SK-N-SH (cell line): ENCODE measurements at regions not wholly inside any gene's neighbourhood (a gene's known extent, or its start where the extent isn't known, plus 50 kb on each side); places are given as distances from the start of the nearest gene placed in this dataset.

Experiments used
- CTCF ChIA-PET: fragments of 300-600, 350-600 bp; formaldehyde crosslinking; extraction: SDS; loops from one replicate; lab custom pipeline; 2021; lab: Yijun Ruan, JAX
- POLR2A ChIA-PET: fragments of 350-600 bp; sonication (Branson Sonifier 250); formaldehyde crosslinking; extraction: SDS; loops from one replicate; lab custom pipeline; 2020; ENCODE audit warnings: antibody characterized with exemption, inconsistent platforms; lab: Yijun Ruan, JAX
- DNase-seq: peaks from one replicate; pipeline ENCODE4 v3.0.0; 2012
- H2AFZ ChIP-seq: fragments of 200-600 bp; sonication (generic); 2 replicates; pipeline ENCODE4 v1.8.1; 2016; ENCODE audit warnings: antibody characterized with exemption, mild to moderate bottlenecking, low read depth
- H3F3A ChIP-seq: fragments of 200-600 bp; sonication (generic); replicated peaks from 2 replicates; pipeline ENCODE3; 2016; ENCODE audit warnings: antibody characterized with exemption, mild to moderate bottlenecking; ENCODE audit not compliant: insufficient read depth
- H3K27ac ChIP-seq, 2 experiments: fragments of 200-500 bp in 1 of 2; fragments of 200-600 bp in 1 of 2; sonication (Bioruptor generic) in 1 of 2; sonication (generic), shearing (Covaris generic) in 1 of 2; 2 replicates each; pipeline versions ENCODE4 v1.5.1 to v1.6.1; 2014 to 2016; ENCODE audit warnings: low read depth in 2 of 2, inconsistent platforms in 1 of 2, low read length in 1 of 2, mild to moderate bottlenecking in 1 of 2, mixed read lengths in 1 of 2
- H3K27me3 ChIP-seq: fragments of 200-600 bp; sonication (generic), shearing (Covaris generic); 2 replicates; pipeline ENCODE4 v1.6.1; 2016; ENCODE audit warnings: mixed run types; ENCODE audit not compliant: insufficient read depth
- H3K36me3 ChIP-seq, 2 experiments: fragments of 200-500 bp in 1 of 2; fragments of 200-600 bp in 1 of 2; sonication (Bioruptor generic) in 1 of 2; sonication (generic) in 1 of 2; replicated peaks in 1 of 2; 2 replicates each; pipeline versions ENCODE3 to v1.5.1; 2014 to 2016; ENCODE audit warnings: low read length in 1 of 2, mild to moderate bottlenecking in 1 of 2; ENCODE audit not compliant: insufficient read depth in 2 of 2, control insufficient read depth in 1 of 2
- H3K4me1 ChIP-seq, 2 experiments: fragments of 200-500 bp in 1 of 2; fragments of 200-600 bp in 1 of 2; sonication (Bioruptor generic) in 1 of 2; sonication (generic), shearing (Covaris generic) in 1 of 2; 2 replicates each; pipeline versions ENCODE4 v1.5.1 to v1.6.1; 2014 to 2016; ENCODE audit warnings: low read depth in 1 of 2, low read length in 1 of 2, mixed run types in 1 of 2; ENCODE audit not compliant: insufficient read depth in 2 of 2, control insufficient read depth in 1 of 2
- H3K4me2 ChIP-seq: fragments of 200-600 bp; sonication (generic), shearing (Covaris generic); 2 replicates; pipeline ENCODE4 v1.6.1; 2017; ENCODE audit warnings: mixed run types
- H3K4me3 ChIP-seq, 2 experiments: fragments of 200-500 bp in 1 of 2; fragments of 200-600 bp in 1 of 2; sonication (Bioruptor generic) in 1 of 2; sonication (generic), shearing (Covaris generic) in 1 of 2; 2 replicates each; pipeline versions ENCODE4 v1.5.1 to v1.8.1; 2014 to 2016; ENCODE audit warnings: low read depth in 2 of 2, inconsistent platforms in 1 of 2, low read length in 1 of 2, mild to moderate bottlenecking in 1 of 2, mixed read lengths in 1 of 2, moderate library complexity in 1 of 2
- H3K79me2 ChIP-seq: fragments of 200-600 bp; sonication (generic); 2 replicates; pipeline ENCODE4 v1.8.1; 2017; ENCODE audit warnings: mild to moderate bottlenecking; ENCODE audit not compliant: insufficient read depth
- H3K9ac ChIP-seq: fragments of 200-600 bp; sonication (generic); 2 replicates; pipeline ENCODE4 v1.6.1; 2017; ENCODE audit warnings: mixed run types
- H3K9me2 ChIP-seq: fragments of 200-600 bp; sonication (generic); 2 replicates; pipeline ENCODE4 v1.6.1; 2017; ENCODE audit warnings: mixed run types
- H3K9me3 ChIP-seq: fragments of 200-600 bp; sonication (generic); 2 replicates; pipeline ENCODE4 v1.6.1; 2017; ENCODE audit warnings: mixed run types, mild to moderate bottlenecking, moderate library complexity
- H4K20me1 ChIP-seq: fragments of 200-600 bp; sonication (generic); 2 replicates; pipeline ENCODE4 v1.6.1; 2017; ENCODE audit warnings: mild to moderate bottlenecking, mixed run types; ENCODE audit not compliant: insufficient read depth
- CHD2 ChIP-seq: fragments of 150-350 bp; IDR thresholded peaks from 2 replicates; pipeline ENCODE4 v1.6.1; 2018; ENCODE audit warnings: low read length; ENCODE audit not compliant: partially characterized antibody
- CTCF ChIP-seq: fragments of 200-600 bp; sonication (generic); IDR thresholded peaks from 2 replicates; pipeline ENCODE4 v1.6.1; 2017; ENCODE audit warnings: antibody characterized with exemption, mild to moderate bottlenecking, moderate library complexity
- FOXM1 ChIP-seq: IDR thresholded peaks from 2 replicates; pipeline ENCODE4 v1.4.0; 2012; ENCODE audit warnings: low read depth, mild to moderate bottlenecking
- IRF3 ChIP-seq: fragments of 150-350 bp; IDR thresholded peaks from 2 replicates; pipeline ENCODE4 v1.6.1; 2016; ENCODE audit warnings: mild to moderate bottlenecking, low read depth, low read length
- NFIC ChIP-seq: IDR thresholded peaks from 2 replicates; pipeline ENCODE4 v1.4.0; 2012; ENCODE audit warnings: borderline replicate concordance
- NRF1 ChIP-seq: IDR thresholded peaks from 2 replicates; pipeline ENCODE4 v1.6.1; 2012; ENCODE audit warnings: low read depth, mild to moderate bottlenecking, low read length
- POLR2AphosphoS5 ChIP-seq: IDR thresholded peaks from 2 replicates; pipeline ENCODE4 v1.6.1; 2012; ENCODE audit warnings: low read depth, low read length
- REST ChIP-seq: IDR thresholded peaks from 2 replicates; pipeline ENCODE4 v1.6.1; 2012; ENCODE audit warnings: mild to moderate bottlenecking, low read depth, low read length, moderate library complexity
- RXRA ChIP-seq: IDR thresholded peaks from 2 replicates; pipeline ENCODE4 v1.4.0; 2012; ENCODE audit warnings: low read depth, mild to moderate bottlenecking, borderline replicate concordance
- SIN3A ChIP-seq: IDR thresholded peaks from 2 replicates; pipeline ENCODE4 v1.6.1; 2012; ENCODE audit warnings: low read depth, mild to moderate bottlenecking, low read length, moderate library complexity, borderline replicate concordance
- TEAD4 ChIP-seq: IDR thresholded peaks from 2 replicates; pipeline ENCODE4 v1.4.0; 2012; ENCODE audit warnings: mild to moderate bottlenecking, borderline replicate concordance; ENCODE audit not compliant: insufficient read depth
- YY1 ChIP-seq: IDR thresholded peaks from 2 replicates; pipeline ENCODE4 v1.4.0; 2012; ENCODE audit warnings: low read depth, mild to moderate bottlenecking
- ZBTB33 ChIP-seq: IDR thresholded peaks from 2 replicates; pipeline ENCODE4 v1.4.0; 2012; ENCODE audit warnings: low read depth, borderline replicate concordance
- WGBS: methylation state at CpG from one replicate; pipeline ENCODE4 v1.1.6; 2017; ENCODE audit warnings: low lambda C conversion rate; 5-methylcytosine and 5-hydroxymethylcytosine counted together

GRCh38 chr1:5308249-5308648 is 653.8 kb downstream of the AJAP1 start:
- Histone ChIP-seq H3K79me2 (no peaks in the 10 kb centered on the region), H3K9me3 (no peaks in the 10 kb centered on the region), H4K20me1 (no peaks in the 10 kb centered on the region), H3K9ac (no peak overlapping the region), H3K9me2 (no peaks in the 10 kb centered on the region), H2AFZ (no peak overlapping the region), H3K4me1 (peaks cover 0 to 21% of the 10 kb centered on the region in 2 experiments; a peak in 1 of 4 replicates), H3K36me3 (no peaks in the 10 kb centered on the region), H3F3A (no peaks in the 10 kb centered on the region), H3K27me3 (no peaks in the 10 kb centered on the region), H3K4me3 (no peak overlapping the region), H3K27ac (no peak overlapping the region), H3K4me2 (no peak overlapping the region)
- CTCF ChIA-PET = interaction anchor here (0.7 to 1.2 kb wide), 3 partner anchors 31 to 434 kb away, joined by 3 to 4 read pairs (median 3); no protein-coding TSS in a partner anchor
- DNase-seq = no peak
- POLR2A ChIA-PET = no interaction called here
- 33% methylated on average over 5 of the region's 6 CpGs for WGBS
- no peak for TF ChIP-seq TEAD4
- no peak for TF ChIP-seq RXRA
- no peak for TF ChIP-seq ZBTB33
- TF ChIP-seq YY1 = no peak
- TF ChIP-seq IRF3 = no peak
- no peak for TF ChIP-seq SIN3A
- TF ChIP-seq CHD2 = no peak
- no peak for TF ChIP-seq POLR2AphosphoS5
- TF ChIP-seq NRF1 = no peak
- no peak for TF ChIP-seq REST
- TF ChIP-seq CTCF = no peak
- no peak for TF ChIP-seq NFIC
- no peak for TF ChIP-seq FOXM1
